Right lobe of liver (tissue), 6 donors: ENCODE measurements at regions not wholly inside any gene's neighbourhood (a gene's known extent, or its start where the extent isn't known, plus 50 kb on each side); places are given as distances from the start of the nearest gene placed in this dataset.
A peak's percentile ranks its signal among the peaks of the same experiment; 100 is the strongest.

Experiments used
- ATAC-seq, 4 donors: fragments of 200-7000 bp; cut with Tn5 transposase; one replicate each; pipeline ENCODE4 v1.9.1; 2020; ENCODE audit warnings: mild to moderate bottlenecking in 4 of 4, moderate library complexity in 4 of 4
- DNase-seq, 3 donors: peaks; one replicate each; pipeline ENCODE4 v3.0.0-alpha.2; 2020
- H3K27ac ChIP-seq, 3 donors: fragments of 200-600 bp; one replicate each; pipeline ENCODE4 v1.8.0; 2022
- H3K27me3 ChIP-seq, 2 donors: fragments of 200-600 bp; one replicate each; pipeline ENCODE4 v1.8.0; 2022
- H3K36me3 ChIP-seq, 4 donors: fragments of 200-600 bp; sonication (generic) in 1 of 4; one replicate each; pipeline versions ENCODE4 v1.5.1 to v1.8.0; 2017 to 2022; ENCODE audit warnings: control low read depth in 1 of 4
- H3K4me1 ChIP-seq, 4 donors: fragments of 200-600 bp; sonication (generic) in 1 of 4; one replicate each; pipeline versions ENCODE4 v1.5.1 to v1.8.0; 2017 to 2022; ENCODE audit warnings: control low read depth in 1 of 4
- H3K4me3 ChIP-seq, 3 donors: fragments of 200-600 bp; one replicate each; pipeline ENCODE4 v1.8.0; 2022
- H3K9me3 ChIP-seq, 4 donors: fragments of 200-600 bp; sonication (generic) in 1 of 4; one replicate each; pipeline versions ENCODE4 v1.5.1 to v1.8.0; 2017 to 2022; ENCODE audit warnings: control low read depth in 1 of 4
- CTCF ChIP-seq, 4 donors: fragments of 200-600 bp in 3 of 4; fragments of 450-650 bp in 1 of 4; IDR thresholded peaks; one replicate each; pipeline versions ENCODE4 v1.5.1 to v1.8.0; 2016 to 2022; ENCODE audit warnings: antibody characterized with exemption in 4 of 4, mild to moderate bottlenecking in 2 of 4
- POLR2A ChIP-seq: fragments of 450-650 bp; IDR thresholded peaks from one replicate; pipeline ENCODE4 v1.6.1; 2017; ENCODE audit warnings: antibody characterized with exemption, mild to moderate bottlenecking
- WGBS: methylation state at CpG from one replicate; pipeline ENCODE4 v1.1.6; 2018; ENCODE audit warnings: low coverage, low lambda C conversion rate; ENCODE audit not compliant: insufficient coverage; ENCODE audit errors: missing lambda C conversion rate; 5-methylcytosine and 5-hydroxymethylcytosine counted together
- intact Hi-C, 2 donors: fragments of 100-400 bp; cut with DNase I; formaldehyde crosslinking; loops; one replicate each; pipeline versions ENCODE4 v1.11.2 to v1.14.1; 2022
- donor health status: DM: no; HTN: yes; CAD: no.
- donor health status: DM: no; HTN: no; CAD: no.
- donor health status: DM: no; HTN: no; CAD: no.
- donor health status: DM: no; HTN: yes; CAD: no.
- donor health status: DM: no; HTN: yes; CAD: no.

DNA sequence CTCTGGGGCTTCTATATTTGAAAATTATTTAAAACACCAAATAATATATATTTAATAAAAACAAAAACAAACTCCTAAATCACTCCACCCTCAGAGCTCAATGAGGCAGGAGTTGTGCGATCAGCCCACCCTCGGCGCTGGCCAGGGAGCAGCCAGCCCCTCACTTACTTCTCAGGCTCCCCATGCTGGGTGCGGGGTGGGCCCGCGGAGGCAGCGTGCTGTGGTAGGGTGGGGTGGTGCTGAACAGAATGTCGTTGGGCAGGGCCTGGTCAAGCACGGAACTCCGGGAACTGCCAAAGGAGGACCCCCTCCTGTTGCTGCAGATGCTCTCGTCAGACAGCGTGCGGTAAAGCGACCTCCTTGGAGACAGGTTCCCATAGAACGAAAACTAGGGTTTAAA, 204.5 kb downstream of the SIPA1L2 start:
- H3K36me3 ChIP-seq = peaks cover 0 to 11% (median 1%) of the 10 kb centered on the region in 4 donors
- no peak overlapping the region for H3K4me3 ChIP-seq
- 87% methylated on average over 14 of the region's 15 CpGs for WGBS
- H3K27ac ChIP-seq = no peak overlapping the region
- H3K4me1 ChIP-seq = no peaks in the 10 kb centered on the region
- ATAC-seq (no peak), DNase-seq (no peak)
- H3K27me3 ChIP-seq = no peaks in the 10 kb centered on the region
- TF ChIP-seq POLR2A (no peak), CTCF (IDR thresholded peaks at IDR 0.05) (no peak)
- intact Hi-C loops = no loop called here
- H3K9me3 ChIP-seq = no peaks in the 10 kb centered on the region

- no peaks in the 10 kb centered on the region for H3K4me1 ChIP-seq
- 91% methylated on average over 3 of the region's 3 CpGs for WGBS
- H3K27me3 ChIP-seq = no peaks in the 10 kb centered on the region
- H3K27ac ChIP-seq = no peak overlapping the region
- no peak overlapping the region for H3K4me3 ChIP-seq
- intact Hi-C loops = no loop called here
- TF ChIP-seq POLR2A (no peak), CTCF (IDR thresholded peaks at IDR 0.05) (no peak)
- H3K9me3 ChIP-seq = no peaks in the 10 kb centered on the region
- DNase-seq (no peak), ATAC-seq (no peak)
- H3K36me3 ChIP-seq = peaks cover 0 to 11% (median 2%) of the 10 kb centered on the region in 4 donors
Measured at GRCh38 chr1:232423591-232423990, 206.3 kb downstream of the SIPA1L2 start.

DNA sequence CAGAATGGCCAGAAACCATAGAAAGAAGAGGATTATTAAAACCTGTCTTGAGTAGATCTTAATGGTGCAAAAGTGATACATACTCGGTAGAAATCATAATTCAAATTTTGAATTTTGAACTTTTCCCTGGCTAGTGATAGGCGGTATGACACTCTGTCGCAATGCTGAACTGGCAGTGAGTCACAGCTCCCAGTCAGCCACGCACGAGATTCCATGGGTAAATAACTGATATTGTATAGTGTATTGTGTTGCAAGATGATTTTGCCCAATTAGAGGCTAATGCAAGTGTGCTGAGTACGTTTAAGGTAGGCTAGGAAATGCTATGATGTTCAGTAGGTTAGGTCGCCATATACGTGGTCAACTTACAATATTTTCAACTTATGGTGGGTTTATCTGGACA, 207.0 kb downstream of the SIPA1L2 start:
- H3K4me1 ChIP-seq = no peaks in the 10 kb centered on the region
- TF ChIP-seq POLR2A (no peak), CTCF (IDR thresholded peaks at IDR 0.05) (no peak)
- DNase-seq = no peak
- peak in 1 of 4 donors; percentile 35 for ATAC-seq
- H3K4me3 ChIP-seq = no peak overlapping the region
- intact Hi-C loops = no loop called here
- WGBS = 77% methylated on average over 8 of the region's 8 CpGs
- H3K36me3 ChIP-seq = peaks cover 0 to 11% (median 2%) of the 10 kb centered on the region in 4 donors
- H3K9me3 ChIP-seq = no peaks in the 10 kb centered on the region
- H3K27me3 ChIP-seq = no peaks in the 10 kb centered on the region
- no peak overlapping the region for H3K27ac ChIP-seq

- no peak overlapping the region for H3K4me3 ChIP-seq
- peaks cover 0 to 11% (median 2%) of the 10 kb centered on the region in 4 donors for H3K36me3 ChIP-seq
- no peaks in the 10 kb centered on the region for H3K4me1 ChIP-seq
- intact Hi-C loops = no loop called here
- no peaks in the 10 kb centered on the region for H3K27me3 ChIP-seq
- H3K9me3 ChIP-seq = no peaks in the 10 kb centered on the region
- no peak overlapping the region for H3K27ac ChIP-seq
- DNase-seq = no peak
- no peak for TF ChIP-seq POLR2A
- TF ChIP-seq CTCF (IDR thresholded peaks at IDR 0.05) = no peak
- ATAC-seq = no peak
Measured at GRCh38 chr1:232422098-232422497, 207.8 kb downstream of the SIPA1L2 start.

DNA sequence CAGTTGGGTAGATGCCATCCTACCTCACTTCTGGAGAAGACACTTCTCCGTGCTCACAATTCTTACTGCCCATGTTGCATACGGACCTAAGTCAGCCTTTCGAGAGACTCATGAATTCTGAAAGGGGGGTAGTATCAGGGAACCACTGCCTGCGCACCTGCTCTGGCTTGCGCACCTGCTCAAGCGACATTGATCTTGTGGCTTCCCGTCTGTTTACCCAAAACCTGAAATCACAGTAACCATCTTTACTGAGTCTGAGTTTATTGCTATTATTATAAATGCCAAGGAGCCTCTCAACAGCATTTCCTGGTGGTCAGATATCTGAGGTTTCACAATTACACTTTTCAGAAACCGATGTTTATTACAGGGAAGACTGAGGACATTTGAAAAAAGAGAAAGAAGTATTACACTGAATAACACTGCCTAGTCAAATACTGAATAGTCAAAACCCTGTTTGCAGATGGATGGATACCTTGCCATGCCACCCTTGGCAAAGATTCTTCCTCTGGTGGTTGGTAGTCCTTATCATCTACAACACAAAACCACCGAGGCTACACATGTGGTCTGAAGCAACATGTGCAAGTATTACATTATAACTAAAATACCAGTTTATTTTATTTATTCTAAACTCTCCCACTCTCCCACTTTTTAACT, 208.7 kb downstream of the SIPA1L2 start:
- H3K4me1 ChIP-seq = no peaks in the 10 kb centered on the region
- WGBS = 73% methylated on average over 4 of the region's 9 CpGs
- no peak overlapping the region for H3K4me3 ChIP-seq
- no peaks in the 10 kb centered on the region for H3K9me3 ChIP-seq
- DNase-seq (no peak), ATAC-seq (no peak)
- no peak for TF ChIP-seq POLR2A
- no peak for TF ChIP-seq CTCF (IDR thresholded peaks at IDR 0.05)
- intact Hi-C loops = no loop called here
- H3K27ac ChIP-seq = no peak overlapping the region
- peaks cover 0 to 11% (median 2%) of the 10 kb centered on the region in 4 donors for H3K36me3 ChIP-seq
- no peaks in the 10 kb centered on the region for H3K27me3 ChIP-seq
